NCI-H146 (cell line): ENCODE measurements at regions not wholly inside any gene's neighbourhood (a gene's known extent, or its start where the extent isn't known, plus 50 kb on each side); places are given as distances from the start of the nearest gene placed in this dataset.
"Not testable (repeated sequence)": the region's sequence is repeated elsewhere in the genome, so short reads cannot be mapped to it uniquely, and the experiment has no call there.

Source experiments
- DNase-seq: peaks from one replicate; lab custom pipeline; 2025; lab: John Stamatoyannopoulos, UW

- no peak for DNase-seq
Observed at GRCh38 chr12:68479261-68479895, 131.3 kb upstream of the RAP1B start.

DNA sequence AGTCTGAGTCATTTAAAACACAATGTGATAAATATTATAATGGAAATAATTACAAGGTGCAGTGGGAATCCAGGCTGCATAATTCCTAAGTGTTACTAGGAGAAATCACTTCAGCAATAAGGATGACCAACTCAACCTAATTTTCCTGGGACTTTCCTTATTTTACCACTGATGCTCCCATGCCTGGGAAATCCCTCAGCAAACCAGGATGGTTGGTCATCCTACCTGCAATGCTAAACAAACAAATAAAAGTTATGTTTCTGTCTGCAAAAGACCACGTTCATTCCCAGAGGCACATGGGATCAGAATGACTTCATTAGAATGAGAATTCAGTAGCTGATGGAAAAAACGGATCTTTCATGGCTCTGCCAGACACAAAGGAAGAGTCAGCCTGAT, 130.8 kb upstream of the RAP1B start:
- DNase-seq: no peak

- DNase-seq: no peak
Observed at GRCh38 chr12:68480526-68480925, 130.2 kb upstream of the RAP1B start.

DNA sequence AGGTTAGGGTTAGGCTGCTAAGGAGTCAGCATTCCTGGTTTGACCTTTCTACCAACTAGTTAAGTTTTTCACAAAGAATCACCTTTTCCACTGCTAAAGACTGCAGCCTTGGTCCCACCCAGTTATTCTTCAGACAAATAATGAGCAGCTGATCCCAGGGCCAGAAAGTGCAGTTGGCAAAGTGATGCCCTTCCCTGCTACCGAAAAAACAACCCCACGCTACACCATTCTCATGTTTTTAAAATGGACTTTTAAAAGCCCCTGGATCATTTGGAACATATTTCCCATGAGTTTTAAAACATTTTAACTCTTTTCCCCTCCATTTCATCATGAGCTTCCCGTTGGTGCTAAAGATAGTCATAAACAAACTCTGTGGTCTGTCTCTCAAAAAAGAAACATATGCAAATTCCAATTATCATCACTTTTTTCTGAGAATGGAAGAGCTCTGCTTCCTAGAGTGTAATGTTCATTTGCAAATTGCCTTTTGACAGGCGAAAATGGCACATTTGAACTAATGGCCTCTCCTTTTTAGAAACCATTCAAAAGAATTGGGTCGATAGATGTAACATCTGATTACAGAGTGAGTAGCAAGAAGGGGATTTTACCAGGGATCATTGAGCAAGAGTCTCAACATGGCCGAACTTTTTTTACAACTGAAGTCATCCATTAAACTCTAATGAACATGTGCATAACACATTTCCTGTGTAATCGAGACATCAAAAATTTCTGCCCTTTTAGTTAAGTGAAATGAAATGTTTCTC, 129.3 kb upstream of the RAP1B start:
- DNase-seq: no peak

DNA sequence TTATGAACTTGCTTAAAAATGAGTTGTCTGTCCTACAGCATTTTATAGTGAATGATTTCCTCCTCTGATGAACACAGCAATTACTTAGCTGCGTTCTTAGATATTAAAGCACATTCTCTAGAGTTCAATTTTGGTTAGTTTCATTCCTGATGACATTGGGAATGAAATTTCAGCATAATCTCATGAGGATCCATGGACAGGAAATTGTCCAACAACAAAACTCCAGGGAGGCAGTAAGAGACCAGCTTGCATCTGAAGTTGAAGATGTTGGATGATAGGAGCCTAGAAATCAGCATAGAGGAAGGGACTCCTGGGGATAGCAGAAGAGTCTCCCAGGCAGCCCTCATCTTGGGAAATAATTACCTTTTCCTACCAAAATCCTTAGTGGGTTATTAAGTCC, 128.7 kb upstream of the RAP1B start:
- DNase-seq: no peak

DNA sequence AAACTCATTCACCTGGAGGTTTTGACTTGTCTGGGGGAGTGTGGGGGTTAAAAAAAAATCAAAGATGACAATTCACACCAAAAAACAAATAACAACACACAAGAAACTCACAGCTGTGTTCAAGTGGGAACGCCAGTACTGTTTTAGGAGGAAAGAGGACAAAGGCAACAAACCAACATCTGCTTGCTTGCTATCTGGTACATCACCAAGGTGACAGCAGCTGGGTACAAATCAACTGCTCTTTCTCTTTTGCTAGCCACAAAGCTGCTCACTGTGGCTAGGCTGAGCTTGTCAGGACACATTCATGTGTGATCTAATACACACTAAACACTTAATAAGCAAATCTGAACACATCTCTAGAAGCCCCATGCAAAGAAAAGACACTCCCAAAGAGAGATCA, 128.0 kb upstream of the RAP1B start:
- no peak for DNase-seq

GRCh38 chr12:68483592-68484383, 126.9 kb upstream of the RAP1B start:
- DNase-seq: no peak

GRCh38 chr12:68484578-68484977, 126.1 kb upstream of the RAP1B start:
- DNase-seq: not testable (repeated sequence)

- DNase-seq: not testable (repeated sequence)
Observed at GRCh38 chr12:68486449-68486848, 124.2 kb upstream of the RAP1B start.

DNA sequence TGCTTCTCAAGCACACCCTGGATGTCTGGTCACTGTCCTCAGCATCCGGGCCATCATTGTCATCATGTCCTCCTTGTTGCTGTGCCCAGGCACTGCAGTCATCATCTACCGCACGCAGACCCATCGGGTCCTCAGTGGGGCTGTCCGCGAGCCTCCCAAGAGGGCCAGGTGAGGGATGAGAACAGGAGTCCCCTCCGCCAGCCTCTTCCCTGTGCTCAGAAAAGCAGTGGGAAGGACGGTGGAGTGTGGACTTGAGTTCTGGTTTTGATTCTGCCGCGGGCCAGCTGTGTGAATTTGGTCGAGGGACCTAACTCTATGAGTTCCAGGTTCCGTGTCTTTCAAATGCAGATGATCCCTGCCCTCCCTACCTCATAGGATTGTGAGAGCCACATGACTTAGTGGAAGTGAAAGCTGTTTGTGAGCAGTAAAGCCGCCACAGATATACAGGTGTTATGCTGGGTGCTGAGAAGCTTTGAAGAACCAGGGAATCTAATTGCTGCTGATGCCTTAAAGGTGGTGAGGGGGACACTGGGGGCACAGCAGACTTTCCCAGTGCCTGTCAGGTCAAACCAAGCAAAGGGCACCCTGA, 122.9 kb upstream of the RAP1B start:
- DNase-seq: no peak

GRCh38 chr12:68489273-68489672, 121.4 kb upstream of the RAP1B start:
- no peak for DNase-seq

GRCh38 chr12:68490476-68490875, 120.2 kb upstream of the RAP1B start:
- DNase-seq: no peak

DNA sequence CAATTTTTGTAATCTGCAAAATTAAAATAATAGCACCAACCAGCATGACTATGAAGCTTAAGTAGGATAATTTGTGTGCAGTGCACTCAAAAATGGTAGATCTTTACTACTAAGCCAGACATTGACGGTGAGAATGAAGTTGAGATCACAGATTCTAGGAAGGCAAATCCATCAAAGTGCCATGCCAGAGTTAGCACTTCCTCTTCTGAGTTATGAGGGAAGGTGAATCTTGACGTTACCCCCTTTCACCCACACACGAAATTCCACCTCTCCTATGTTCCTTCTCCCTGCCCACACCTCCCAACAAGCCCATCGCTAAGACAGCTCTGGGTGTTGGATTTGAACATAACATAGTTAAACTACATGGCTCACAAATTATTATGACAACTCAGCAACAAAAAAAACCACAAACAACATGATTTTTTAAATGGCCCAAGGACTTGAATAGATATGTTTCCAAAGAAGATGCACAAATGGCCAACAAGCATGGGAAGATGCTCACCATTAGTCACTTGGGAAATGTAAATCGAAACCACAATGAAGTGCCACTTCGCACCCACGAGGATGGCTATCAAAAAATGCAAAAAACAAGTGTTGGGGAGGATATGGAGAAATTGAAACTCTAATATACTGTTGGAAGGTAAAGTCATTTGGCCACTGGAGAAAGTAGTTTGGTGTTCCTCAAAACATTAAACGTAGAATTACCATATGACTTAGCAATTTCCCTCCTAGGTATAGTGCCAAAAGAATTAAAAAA, 119.3 kb upstream of the RAP1B start:
- no peak for DNase-seq

- DNase-seq: no peak
Observed at GRCh38 chr12:68495336-68496070, 115.2 kb upstream of the RAP1B start.

DNA sequence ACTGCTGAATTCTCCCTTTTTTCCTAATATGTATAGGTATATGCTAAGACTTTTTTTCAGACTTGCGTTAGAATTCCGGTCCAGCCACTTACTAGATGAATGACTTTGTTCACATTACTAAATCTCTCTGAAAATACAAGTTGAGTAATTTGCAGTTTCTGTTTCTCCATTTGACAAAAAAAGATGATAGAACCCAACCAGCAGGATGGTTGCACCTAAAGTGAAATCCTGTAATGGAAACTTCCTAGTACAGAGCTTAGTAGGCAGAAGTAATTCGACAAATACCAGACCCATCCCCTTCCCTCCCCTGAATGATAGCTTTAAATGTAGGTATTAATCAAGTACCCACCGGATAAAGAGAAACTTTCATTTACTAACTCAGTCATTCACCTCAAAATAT, 113.6 kb upstream of the RAP1B start:
- no peak for DNase-seq

DNA sequence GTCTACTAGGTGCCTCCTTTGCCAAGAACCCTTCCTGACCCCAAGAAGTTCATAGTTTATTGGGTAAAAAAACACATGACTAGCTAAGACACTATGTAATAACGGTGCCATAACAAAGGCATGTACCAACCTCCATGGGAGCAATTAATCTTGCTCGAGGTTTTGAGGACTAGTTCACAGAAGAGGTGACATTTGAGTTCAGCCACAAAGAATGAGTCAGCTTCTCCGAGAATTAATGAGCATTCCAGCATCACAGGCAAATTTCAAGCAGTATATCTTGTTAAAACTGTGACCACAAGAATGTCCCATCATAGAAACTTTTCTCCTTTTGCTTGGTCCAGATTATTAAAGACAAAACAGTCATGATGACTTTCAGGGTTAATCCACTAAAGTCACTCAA, 113.0 kb upstream of the RAP1B start:
- no peak for DNase-seq

DNA sequence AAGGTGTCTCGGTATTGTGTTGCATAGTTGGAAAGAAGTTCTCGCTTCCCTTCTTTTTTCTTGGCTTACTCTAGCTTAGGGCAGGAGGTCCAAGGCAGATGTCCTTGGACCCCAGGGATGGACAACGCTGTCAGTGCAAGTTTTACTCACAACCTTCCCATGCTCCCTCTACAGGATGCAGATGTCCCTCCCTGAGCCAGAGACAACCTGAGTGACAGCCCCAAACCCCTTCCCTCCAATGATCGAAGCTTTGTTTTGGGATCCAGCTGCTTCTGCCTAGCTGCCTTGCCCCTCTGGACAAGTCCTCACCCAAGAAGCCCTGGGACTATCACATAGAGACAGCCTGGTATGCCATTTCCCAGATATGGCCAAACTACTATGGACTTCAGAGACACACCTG, 112.0 kb upstream of the RAP1B start:
- no peak for DNase-seq

- DNase-seq: no peak
Observed at GRCh38 chr12:68499616-68500015, 111.1 kb upstream of the RAP1B start.

GRCh38 chr12:68501226-68501625, 109.5 kb upstream of the RAP1B start:
- DNase-seq: no peak

DNA sequence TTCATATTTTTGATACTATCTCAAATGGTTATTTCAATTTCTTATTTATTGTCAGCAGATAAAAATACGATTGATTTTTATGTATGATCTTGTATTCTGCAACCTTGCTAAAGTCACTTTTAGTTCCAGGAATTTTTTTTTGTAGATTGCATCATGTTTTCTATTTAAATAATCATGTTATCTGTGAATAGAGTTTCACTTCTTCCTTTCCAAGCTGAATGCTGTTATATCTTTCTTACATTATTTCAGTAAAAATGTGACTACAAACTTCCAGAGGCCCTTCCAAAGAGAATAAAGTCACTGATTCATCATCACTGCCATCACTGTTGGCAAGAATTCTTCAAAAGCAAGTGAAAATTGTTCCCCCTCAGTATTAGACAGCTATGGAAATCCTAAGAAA, 104.7 kb upstream of the RAP1B start:
- no peak for DNase-seq

DNA sequence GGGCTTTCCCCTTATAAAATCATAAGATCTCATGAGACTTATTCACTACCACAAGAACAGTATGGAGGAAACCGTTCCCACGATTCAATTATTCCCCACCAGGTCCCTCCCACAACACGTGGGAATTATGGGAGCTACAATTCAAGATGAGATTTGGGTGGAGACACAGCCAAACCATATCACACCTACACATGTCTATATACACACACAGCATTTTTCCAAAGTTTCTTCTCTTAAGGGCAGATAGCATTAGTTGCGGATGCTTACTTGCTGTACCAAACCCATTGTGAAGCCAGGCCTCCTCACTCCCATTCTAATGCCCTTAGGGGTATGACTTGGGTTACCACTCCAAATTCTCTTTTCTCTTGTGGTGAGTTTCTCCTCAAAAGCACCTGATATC, 104.1 kb upstream of the RAP1B start:
- DNase-seq: no peak
